Thoracic aorta (tissue), 2 donors: ENCODE measurements at regions not wholly inside any gene's neighbourhood (a gene's known extent, or its start where the extent isn't known, plus 50 kb on each side); places are given as distances from the start of the nearest gene placed in this dataset.

Experiments used
- ATAC-seq: fragments of 150-250 bp; one replicate; pipeline ENCODE4 v1.8.0; 2017; ENCODE audit warnings: low read depth; ENCODE audit not compliant: insufficient number of reproducible peaks, low FRiP score
- DNase-seq: peaks from one replicate; pipeline ENCODE4 v3.0.0-alpha.2; 2020; ENCODE audit warnings: low spot score
- H3K27ac ChIP-seq, 2 donors: fragments of 200-600 bp; sonication (generic); 1 replicate in 1 of 2; 2 replicates in 1 of 2; pipeline ENCODE4 v1.5.1; 2016; ENCODE audit warnings: mild to moderate bottlenecking in 2 of 2, moderate library complexity in 2 of 2
- H3K27me3 ChIP-seq: fragments of 200-600 bp; sonication (generic); replicated peaks from 2 replicates; pipeline ENCODE4 v1.6.0; 2016; ENCODE audit warnings: mild to moderate bottlenecking; ENCODE audit not compliant: insufficient read depth
- H3K36me3 ChIP-seq: fragments of 200-600 bp; sonication (generic); one replicate; pipeline ENCODE4 v1.5.1; 2016
- H3K4me1 ChIP-seq, 2 donors: fragments of 200-600 bp; sonication (generic); 1 replicate in 1 of 2; 2 replicates in 1 of 2; pipeline versions ENCODE4 v1.5.1 to v1.6.0; 2016; ENCODE audit warnings: low read depth in 2 of 2, mild to moderate bottlenecking in 1 of 2; ENCODE audit not compliant: control insufficient read depth in 1 of 2
- H3K4me3 ChIP-seq: fragments of 200-600 bp; sonication (generic); 2 replicates; pipeline ENCODE4 v1.5.1; 2016; ENCODE audit warnings: mild to moderate bottlenecking
- H3K9me3 ChIP-seq: fragments of 200-600 bp; sonication (generic); 2 replicates; pipeline ENCODE4 v1.5.1; 2016
- CTCF ChIP-seq: fragments of 200-600 bp; sonication (generic); IDR thresholded peaks from one replicate; pipeline ENCODE4 v1.5.1; 2019; ENCODE audit warnings: antibody characterized with exemption

DNA sequence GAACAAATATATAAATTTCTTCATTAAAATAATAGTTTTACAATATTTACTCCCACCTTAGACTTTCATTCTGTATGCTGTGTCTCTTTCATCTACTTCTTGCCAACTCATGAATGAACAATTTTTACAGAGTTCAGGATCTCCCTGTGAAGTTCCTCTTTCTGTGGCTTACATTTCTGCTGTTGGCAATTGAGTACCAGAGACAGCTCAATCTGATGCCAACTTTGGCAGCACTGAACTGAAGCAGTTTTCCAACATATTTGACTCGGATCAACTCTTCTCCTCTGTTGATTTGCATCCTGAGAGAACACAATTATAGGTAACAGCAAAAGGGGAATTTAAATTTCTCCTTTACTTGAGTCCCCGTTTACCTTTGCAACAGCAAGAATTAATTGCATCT, 1262.2 kb downstream of the EFNA5 start:
- Histone ChIP-seq H3K4me1 (no peaks in the 10 kb centered on the region), H3K36me3 (no peaks in the 10 kb centered on the region), H3K27ac (no peak overlapping the region), H3K27me3 (no peaks in the 10 kb centered on the region), H3K9me3 (no peaks in the 10 kb centered on the region), H3K4me3 (no peak overlapping the region)
- no peak for TF ChIP-seq CTCF
- ATAC-seq (no peak), DNase-seq (no peak)

DNA sequence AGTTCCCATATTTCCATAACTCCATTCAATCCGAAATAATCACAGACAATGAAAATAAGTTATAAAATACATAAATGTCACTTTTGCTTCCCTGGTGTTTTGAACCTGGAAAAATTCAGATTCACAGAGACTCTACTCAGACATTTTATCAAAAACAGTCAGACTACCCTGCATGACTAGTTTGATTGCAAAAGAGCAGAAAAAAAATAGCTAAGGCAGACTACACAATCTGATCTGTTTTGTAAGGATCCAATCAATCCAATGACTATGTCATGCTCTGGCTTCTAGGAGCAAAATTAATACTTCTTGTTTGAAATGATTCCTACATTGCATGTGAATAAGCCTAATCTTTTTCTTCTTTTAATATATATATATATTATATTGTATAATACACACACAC, 1262.6 kb downstream of the EFNA5 start:
- no peak for TF ChIP-seq CTCF
- ATAC-seq (no peak), DNase-seq (no peak)
- Histone ChIP-seq H3K4me3 (no peak overlapping the region), H3K9me3 (no peaks in the 10 kb centered on the region), H3K36me3 (no peaks in the 10 kb centered on the region), H3K27me3 (no peaks in the 10 kb centered on the region), H3K27ac (no peak overlapping the region), H3K4me1 (no peaks in the 10 kb centered on the region)

DNA sequence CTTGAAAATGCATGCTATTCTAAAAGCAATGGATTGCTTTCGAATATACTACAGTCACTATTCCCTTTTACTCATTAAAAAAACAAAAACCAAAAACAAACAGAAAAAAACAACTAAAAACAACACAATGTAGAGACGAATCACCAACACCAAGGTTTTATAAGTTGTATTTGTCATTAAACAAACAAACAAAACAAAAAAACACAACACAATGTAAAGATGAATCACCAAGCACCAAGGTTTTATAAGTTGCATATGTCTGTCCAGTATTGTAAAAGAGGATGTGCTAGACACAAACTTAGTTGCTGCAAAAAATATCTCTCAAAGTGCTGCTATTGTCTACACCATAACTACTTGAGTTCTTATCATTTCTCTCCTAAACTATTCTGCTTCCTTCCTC, 1269.2 kb downstream of the EFNA5 start:
- no peaks in the 10 kb centered on the region for H3K27me3 ChIP-seq
- no peak for DNase-seq
- no peak overlapping the region for H3K4me3 ChIP-seq
- no peak for TF ChIP-seq CTCF
- H3K9me3 ChIP-seq = no peaks in the 10 kb centered on the region
- no peaks in the 10 kb centered on the region for H3K4me1 ChIP-seq
- no peak for ATAC-seq
- no peak overlapping the region for H3K27ac ChIP-seq
- H3K36me3 ChIP-seq = no peaks in the 10 kb centered on the region

DNA sequence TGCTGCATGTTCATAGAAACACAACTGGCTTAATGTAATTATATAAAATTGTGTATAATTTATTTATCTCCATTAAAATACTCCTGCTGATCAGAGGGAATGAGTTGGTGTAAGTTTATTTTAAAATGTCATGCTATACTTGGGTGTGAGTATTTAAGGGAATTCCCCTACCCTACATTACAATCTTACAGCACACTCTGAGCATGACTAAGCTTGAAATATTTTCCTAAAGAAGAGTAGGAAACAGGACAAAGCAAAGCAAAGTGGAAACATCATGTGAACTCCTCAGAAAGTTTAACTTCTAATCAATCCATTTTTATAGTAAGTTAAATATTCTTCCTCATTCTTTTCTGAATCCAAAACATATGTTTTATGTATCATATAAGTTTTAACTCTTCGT, 1271.3 kb downstream of the EFNA5 start:
- Histone ChIP-seq H3K27ac (no peak overlapping the region), H3K9me3 (no peaks in the 10 kb centered on the region), H3K27me3 (no peaks in the 10 kb centered on the region), H3K4me3 (no peak overlapping the region), H3K4me1 (no peaks in the 10 kb centered on the region), H3K36me3 (no peaks in the 10 kb centered on the region)
- no peak for TF ChIP-seq CTCF
- no peak for DNase-seq
- ATAC-seq = no peak

- no peak overlapping the region for H3K27ac ChIP-seq
- no peak for ATAC-seq
- no peak for TF ChIP-seq CTCF
Measured at GRCh38 chr5:106397700-106398099, 1273.0 kb downstream of the EFNA5 start.

More at GRCh38 chr5:106397700-106398099, 1273.0 kb downstream of the EFNA5 start:
- H3K9me3 ChIP-seq = no peaks in the 10 kb centered on the region
- DNase-seq = no peak
- H3K27me3 ChIP-seq = no peaks in the 10 kb centered on the region
- no peak overlapping the region for H3K4me3 ChIP-seq
- no peaks in the 10 kb centered on the region for H3K36me3 ChIP-seq
- H3K4me1 ChIP-seq = no peaks in the 10 kb centered on the region
